ENCODE measurements at regions not wholly inside any gene's neighbourhood (a gene's known extent, or its start where the extent isn't known, plus 50 kb on each side); places are given as distances from the start of the nearest gene placed in this dataset.
"Not testable (repeated sequence)": the region's sequence is repeated elsewhere in the genome, so short reads cannot be mapped to it uniquely, and the experiment has no call there.

GRCh38 chr2:34242763-34243123 lies 643.6 kb upstream of the FAM98A start:
- no peak for DNase-seq

DNA sequence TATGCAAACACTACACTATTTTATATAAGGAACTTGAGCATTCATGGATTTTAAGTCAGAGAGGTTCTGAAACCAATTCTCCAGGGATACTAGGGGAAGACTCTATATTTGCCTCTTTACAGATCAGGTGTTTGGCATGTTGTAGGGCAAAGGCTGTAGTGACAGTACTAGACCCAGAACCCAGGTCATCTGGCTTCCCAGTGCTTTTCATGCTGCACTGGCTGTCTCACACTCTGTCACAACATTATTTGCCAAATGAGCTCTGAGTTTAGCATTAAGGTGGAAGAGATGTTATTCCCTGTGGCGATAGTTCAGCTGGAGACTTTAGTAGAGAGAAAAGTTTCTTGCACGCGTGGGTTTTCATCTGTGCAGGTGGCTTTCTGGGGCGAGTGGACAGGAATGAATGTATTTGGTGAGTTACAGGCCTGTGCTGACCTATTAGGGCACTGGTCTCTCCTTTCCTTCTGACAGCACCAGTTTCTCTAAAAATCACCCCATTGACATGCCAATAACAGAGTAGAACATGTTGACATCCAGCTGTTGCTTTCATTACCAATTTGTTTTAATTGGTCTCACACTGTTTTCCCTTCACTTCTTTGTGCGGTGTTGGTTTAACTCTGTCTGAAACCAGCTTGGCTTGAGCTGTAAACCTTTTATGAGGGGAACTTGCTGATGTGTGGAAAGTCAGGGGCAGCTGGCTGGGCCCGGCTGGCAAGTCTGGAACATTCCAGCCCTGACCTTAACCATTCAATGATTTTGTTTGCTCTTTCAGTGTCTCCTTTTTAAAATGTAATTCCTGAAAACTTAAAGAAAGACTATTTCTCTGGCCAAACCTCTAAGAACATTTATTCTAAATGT lies 643.0 kb upstream of the FAM98A start:
- no peak for DNase-seq

DNA sequence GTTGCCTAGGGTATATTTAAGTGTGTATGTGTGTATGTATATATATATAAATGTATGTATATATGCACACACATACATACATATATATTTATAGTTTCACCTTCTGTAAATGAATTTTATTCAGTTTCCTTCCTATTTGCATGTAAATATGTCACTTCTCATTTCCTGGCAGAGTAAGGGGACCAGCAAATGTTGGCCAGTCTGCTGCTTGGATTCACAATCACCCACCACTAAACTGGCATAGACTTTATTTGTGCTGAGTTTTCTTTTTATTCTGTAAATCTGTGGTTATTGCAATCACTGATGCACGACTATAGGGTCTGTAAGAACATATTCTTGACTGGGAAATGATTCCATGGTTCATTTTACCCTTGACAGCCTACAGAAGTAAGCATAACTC lies 640.4 kb upstream of the FAM98A start:
- DNase-seq: no peak

DNA sequence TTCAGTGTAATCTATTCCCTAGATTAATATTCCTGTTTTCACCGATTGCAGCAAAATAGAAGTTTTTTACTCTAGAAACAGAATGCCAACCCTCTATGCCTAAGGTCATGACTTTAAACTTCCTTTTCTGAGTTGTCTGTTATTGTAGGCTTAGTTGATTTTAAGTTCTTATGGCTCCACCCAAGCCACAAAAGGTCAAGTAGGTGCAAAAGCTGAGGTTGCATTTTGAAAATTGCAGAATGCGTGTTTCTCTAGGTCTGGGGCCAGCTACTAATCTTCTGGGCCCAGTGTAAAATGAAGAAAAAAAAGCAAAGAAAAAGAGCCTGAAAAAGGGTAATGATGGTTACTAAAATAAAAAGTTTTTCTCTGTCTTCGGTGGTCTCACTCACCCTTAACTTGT lies 635.7 kb upstream of the FAM98A start:
- DNase-seq: no peak

DNA sequence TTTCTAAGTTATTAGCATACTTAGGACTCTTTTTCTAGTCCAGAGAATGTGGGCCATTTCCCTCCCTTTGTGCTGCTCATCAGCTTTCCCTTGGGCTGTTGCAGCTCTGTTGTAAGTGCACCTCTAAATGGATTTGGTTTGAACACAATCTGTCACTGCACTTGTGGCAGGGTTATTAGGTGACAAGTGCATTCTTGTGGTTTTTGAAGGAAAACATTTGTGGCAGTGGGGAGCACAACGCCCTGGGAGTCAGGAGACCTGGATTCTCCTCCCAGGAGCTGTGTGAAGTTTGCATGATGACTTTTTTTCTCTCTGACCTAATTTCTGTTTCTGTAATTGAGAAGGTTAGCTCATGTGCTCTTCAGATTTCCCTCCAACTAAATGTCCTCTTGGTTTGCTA lies 630.9 kb upstream of the FAM98A start:
- no peak for DNase-seq

- DNase-seq: no peak
These were observed 616.1 kb upstream of the FAM98A start for GRCh38 chr2:34215174-34215573.

DNA sequence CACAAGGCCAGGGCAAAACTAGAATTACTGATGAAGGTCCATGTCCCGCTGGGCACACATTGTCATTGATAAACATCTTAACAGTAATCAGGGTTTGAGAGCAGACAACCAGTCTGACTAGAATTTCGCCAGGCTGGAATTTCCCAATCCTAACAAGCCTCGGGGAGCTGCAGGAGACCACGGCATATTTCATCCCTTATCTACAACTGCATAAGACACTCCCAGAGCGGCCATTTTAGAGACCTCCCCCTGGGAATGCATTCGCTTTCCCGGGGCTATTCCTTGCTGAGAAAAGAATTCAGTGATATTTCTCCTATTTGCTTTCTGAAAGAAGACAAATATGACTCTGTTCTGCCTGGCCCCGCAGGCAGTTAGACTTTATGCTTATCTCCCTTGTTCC lies 611.3 kb upstream of the FAM98A start:
- not testable (repeated sequence) for DNase-seq

- no peak for DNase-seq
These were observed 605.5 kb upstream of the FAM98A start for GRCh38 chr2:34204560-34204959.

DNA sequence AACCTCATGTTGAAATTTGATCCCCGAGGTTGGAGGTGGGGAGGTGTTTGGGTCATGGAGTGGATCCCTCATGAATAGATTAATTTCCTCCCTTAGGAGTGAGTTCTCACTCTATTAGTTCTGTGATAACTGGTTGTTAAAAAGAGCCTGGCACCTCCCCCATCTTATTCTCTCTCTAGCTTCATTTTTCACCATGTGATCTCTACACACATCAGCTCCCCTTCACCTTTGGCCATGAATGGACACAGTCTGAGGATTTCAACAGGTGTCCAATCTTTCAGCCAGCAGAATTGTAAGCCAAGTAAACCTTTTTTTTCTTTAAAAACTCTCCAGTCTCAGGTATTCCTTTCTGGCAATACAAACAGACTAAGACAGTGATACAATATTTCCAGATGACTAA lies 602.0 kb upstream of the FAM98A start:
- DNase-seq: no peak

DNA sequence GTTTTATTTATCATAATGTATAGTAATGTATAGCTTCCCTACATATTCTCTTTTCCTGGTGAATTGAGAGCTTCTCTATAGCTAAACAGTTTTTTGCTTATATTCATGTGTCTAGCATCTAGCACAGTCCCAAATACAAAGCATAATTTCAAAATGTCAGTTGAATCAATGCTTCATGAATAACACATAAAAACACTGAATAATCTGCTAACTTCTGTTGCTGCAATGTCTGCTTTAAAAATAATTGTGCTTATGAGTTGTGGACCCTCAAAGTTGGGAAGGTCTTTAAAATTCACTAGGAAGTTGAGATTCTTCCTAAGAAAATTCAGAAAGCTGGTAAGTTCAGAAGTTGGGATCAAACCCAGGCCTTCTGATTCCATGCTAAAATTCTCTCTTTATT lies 600.9 kb upstream of the FAM98A start:
- DNase-seq: no peak

GRCh38 chr2:34193164-34193563 lies 594.1 kb upstream of the FAM98A start:
- no peak for DNase-seq

- no peak for DNase-seq
These were observed 589.6 kb upstream of the FAM98A start for GRCh38 chr2:34188464-34189303.

DNA sequence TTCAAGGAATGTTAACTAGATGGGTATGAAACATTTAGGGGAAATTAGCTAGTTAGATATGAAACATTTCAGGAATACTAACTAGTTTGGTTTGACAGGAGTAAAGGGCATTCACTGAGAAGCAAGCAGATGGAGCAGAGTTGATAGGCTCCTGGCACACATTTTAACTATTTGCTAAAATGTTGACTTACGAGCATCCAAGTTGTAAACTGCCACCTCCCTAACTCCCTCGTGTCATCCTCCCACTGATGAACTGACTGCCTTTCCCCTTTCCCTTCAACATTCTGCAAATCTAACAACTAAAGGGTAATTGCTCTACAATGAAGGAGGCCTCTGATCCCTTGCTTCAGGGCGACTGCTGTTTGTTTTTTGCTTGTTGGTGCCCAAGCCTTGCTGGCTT lies 580.4 kb upstream of the FAM98A start:
- no peak for DNase-seq

DNA sequence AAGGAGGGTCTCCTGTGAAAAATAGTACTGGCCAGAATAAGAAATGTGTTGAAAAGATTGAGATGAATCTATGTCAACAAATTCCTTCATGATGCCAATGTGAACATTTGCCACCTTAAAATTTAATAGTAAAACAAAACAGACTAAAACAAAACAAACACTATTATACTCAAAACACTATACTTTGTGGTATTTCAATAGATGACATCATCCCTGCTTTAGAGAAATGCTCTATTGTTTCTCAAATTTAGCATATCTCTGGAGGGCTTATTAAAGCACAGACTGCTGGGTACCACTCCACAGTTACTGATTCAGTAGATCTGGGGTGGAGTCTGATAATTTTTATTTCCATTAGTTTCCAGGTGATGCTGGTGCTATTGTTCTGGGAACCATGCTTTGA lies 579.4 kb upstream of the FAM98A start:
- no peak for DNase-seq

- DNase-seq: no peak
These were observed 577.6 kb upstream of the FAM98A start for GRCh38 chr2:34176693-34177092.

DNA sequence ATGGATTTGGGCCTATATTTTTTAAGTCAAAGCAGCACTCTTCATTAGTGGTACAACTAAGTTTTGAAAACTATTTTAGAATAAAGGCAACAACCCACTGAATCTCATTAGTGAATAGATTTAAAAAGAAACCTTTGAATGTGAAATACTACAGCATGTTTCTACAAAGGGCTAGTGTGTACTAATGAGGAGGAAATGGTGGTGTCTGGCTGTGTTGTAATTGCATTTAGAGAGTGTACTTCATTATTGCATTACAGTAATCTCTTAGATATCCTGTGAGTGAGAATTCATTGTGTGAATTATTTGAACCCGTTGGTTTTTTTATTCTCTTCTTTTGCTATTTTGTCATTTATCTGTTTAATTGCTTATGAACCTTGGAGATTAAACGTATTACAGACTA lies 575.4 kb upstream of the FAM98A start:
- no peak for DNase-seq

DNA sequence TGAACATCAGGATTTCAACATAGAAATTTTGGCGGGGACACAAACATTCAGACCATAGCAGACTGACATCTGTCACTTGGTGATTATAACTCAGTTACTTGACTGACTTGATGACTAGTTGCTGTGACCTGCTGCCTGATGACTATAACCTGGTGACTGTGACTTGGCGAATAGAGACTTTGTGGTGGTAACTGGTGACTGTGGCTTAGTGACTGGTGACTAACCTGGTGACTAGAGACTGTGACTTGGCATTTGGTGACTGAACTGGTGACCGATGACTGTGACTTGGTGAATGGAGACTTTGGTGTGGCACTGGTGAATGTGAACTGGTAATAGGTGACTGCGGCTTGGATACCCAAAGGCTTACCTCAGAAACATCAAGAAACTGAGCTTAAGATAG lies 563.1 kb upstream of the FAM98A start:
- no peak for DNase-seq

- DNase-seq: no peak
These were observed 562.5 kb upstream of the FAM98A start for GRCh38 chr2:34161549-34161948.

GRCh38 chr2:34159901-34160300 lies 560.8 kb upstream of the FAM98A start:
- DNase-seq: no peak

DNA sequence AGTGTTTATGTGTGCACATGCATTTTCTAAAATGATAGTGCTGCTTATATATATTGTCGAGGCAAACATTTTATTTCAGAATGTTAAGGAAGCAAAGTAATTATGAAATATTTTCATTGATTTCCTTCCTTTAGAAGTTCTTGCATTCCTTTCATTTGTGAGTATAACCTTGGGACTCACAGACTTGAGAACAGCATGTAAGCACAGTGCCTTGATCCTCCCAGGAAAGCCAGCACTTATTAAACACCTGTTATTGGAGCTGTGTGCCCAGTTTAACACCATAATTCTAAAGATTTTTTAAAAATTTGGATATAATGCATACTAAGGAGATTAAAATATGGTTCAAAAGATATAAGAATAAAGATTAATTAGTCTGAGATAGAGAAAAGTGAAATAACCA lies 554.4 kb upstream of the FAM98A start:
- no peak for DNase-seq

DNA sequence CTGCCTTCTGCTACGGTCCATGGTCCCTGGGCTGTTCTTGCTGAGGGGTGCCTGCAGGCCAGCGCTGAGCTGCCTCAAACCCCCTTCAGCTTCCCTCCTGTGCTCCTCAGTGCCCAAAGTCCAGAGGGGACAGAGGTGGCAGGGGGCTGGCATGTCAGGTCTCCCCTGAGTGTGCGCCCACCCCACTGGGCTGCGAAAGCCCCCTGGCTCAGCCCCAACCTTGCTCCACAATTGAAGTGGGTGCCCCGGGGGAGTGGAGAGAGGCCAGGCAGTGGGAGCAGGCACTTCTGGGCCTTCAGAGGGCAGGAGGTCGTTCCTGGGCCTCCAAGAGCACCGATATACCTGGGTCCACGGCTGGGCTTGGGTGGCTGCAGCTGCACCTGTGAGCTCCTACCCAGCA lies 548.7 kb upstream of the FAM98A start:
- DNase-seq: no peak

- DNase-seq: no peak
These were observed 544.0 kb upstream of the FAM98A start for GRCh38 chr2:34143149-34143548.

- DNase-seq: not testable (repeated sequence)
These were observed 543.5 kb upstream of the FAM98A start for GRCh38 chr2:34142531-34143008.

DNA sequence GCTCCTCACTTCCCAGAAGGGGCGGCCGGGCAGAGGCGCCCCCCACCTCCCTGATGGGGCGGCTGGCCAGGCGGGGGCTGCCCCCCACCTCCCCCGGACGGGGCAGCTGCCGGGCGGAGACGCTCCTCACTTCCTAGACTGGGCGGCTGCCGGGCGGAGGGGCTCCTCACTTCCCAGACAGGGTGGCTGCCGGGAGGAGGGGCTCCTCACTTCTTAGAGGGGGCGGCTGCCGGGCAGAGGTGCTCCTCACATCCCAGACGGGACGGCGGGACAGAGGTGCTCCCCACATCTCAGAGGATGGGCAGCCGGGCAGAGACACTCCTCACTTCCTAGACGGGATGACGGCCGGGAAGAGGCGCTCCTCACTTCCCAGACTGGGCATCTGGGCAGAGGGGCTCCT lies 534.0 kb upstream of the FAM98A start:
- DNase-seq: not testable (repeated sequence)

All from NK-92 treated with Interleukin-12 subunit alpha and Interleukin-12 subunit beta, amount 100 ng/mL, for 24 hours (cell line).